ENCODE measurements at regions not wholly inside any gene's neighbourhood (a gene's known extent, or its start where the extent isn't known, plus 50 kb on each side); places are given as distances from the start of the nearest gene placed in this dataset.

GRCh38 chr3:14282001-14282705 is 103.5 kb downstream of the LSM3 start:
- TF ChIP-seq CTCF (IDR thresholded peaks at IDR 0.05; ENCODE audit: low read length) (no peak), EZH2phosphoT487 (IDR thresholded peaks at IDR 0.05; ENCODE audit: low read length) (no peak)

All from MM.1S (cell line).